ENCODE measurements at regions not wholly inside any gene's neighbourhood (a gene's known extent, or its start where the extent isn't known, plus 50 kb on each side); places are given as distances from the start of the nearest gene placed in this dataset.

- DNase-seq, result no peak
These were observed 196.4 kb downstream of the RASSF9 start for GRCh38 chr12:85639834-85640233.

GRCh38 chr12:85641796-85642195 is 194.4 kb downstream of the RASSF9 start:
- no peak for DNase-seq

- no peak for DNase-seq
These were observed 193.9 kb downstream of the RASSF9 start for GRCh38 chr12:85642288-85642687.

GRCh38 chr12:85642808-85643207 is 193.4 kb downstream of the RASSF9 start:
- no peak for DNase-seq

GRCh38 chr12:85644508-85644907 is 191.7 kb downstream of the RASSF9 start:
- no peak for DNase-seq

- no peak for DNase-seq
These were observed 182.3 kb downstream of the RASSF9 start for GRCh38 chr12:85653731-85654455.

- no peak for DNase-seq
These were observed 181.8 kb downstream of the RASSF9 start for GRCh38 chr12:85654456-85654840.

- DNase-seq, result no peak
These were observed 179.6 kb downstream of the RASSF9 start for GRCh38 chr12:85656561-85656960.

- no peak for DNase-seq
These were observed 179.0 kb downstream of the RASSF9 start for GRCh38 chr12:85657251-85657650.

GRCh38 chr12:85657836-85658630 is 178.2 kb downstream of the RASSF9 start:
- DNase-seq, result no peak

GRCh38 chr12:85659754-85660530 is 176.3 kb downstream of the RASSF9 start:
- DNase-seq, result no peak

GRCh38 chr12:85661461-85662206 is 174.6 kb downstream of the RASSF9 start:
- DNase-seq, result no peak

GRCh38 chr12:85662207-85662602 is 174.0 kb downstream of the RASSF9 start:
- DNase-seq, result no peak

GRCh38 chr12:85663631-85664030 is 172.6 kb downstream of the RASSF9 start:
- no peak for DNase-seq

- DNase-seq, result no peak
These were observed 171.8 kb downstream of the RASSF9 start for GRCh38 chr12:85664429-85664828.

GRCh38 chr12:85669911-85670310 is 166.3 kb downstream of the RASSF9 start:
- no peak for DNase-seq

GRCh38 chr12:85672436-85672835 is 163.8 kb downstream of the RASSF9 start:
- no peak for DNase-seq

- DNase-seq, result no peak
These were observed 162.2 kb downstream of the RASSF9 start for GRCh38 chr12:85673921-85674420.

GRCh38 chr12:85676816-85677749 is 159.1 kb downstream of the RASSF9 start:
- DNase-seq, result no peak

GRCh38 chr12:85679296-85679695 is 156.9 kb downstream of the RASSF9 start:
- no peak for DNase-seq

- DNase-seq, result no peak
These were observed 155.3 kb downstream of the RASSF9 start for GRCh38 chr12:85680881-85681280.

Data from occipital lobe (tissue), 1 donor.